ENCODE measurements at regions not wholly inside any gene's neighbourhood (a gene's known extent, or its start where the extent isn't known, plus 50 kb on each side); places are given as distances from the start of the nearest gene placed in this dataset.
"Not testable (repeated sequence)": the region's sequence is repeated elsewhere in the genome, so short reads cannot be mapped to it uniquely, and the experiment has no call there.

- no peak overlapping the region for H3K4me2 ChIP-seq (replicated peaks; ENCODE audit: low read depth, low read length, poor library complexity, severe bottlenecking)
- H3K79me2 ChIP-seq (ENCODE audit: control insufficient read depth, insufficient read depth, low read length) = no peaks in the 10 kb centered on the region
- H3K27ac Mint-ChIP-seq = peak overlapping the region; percentile 56
- intact Hi-C loops (cut with micrococcal nuclease) = loop anchor here (1.0 kb wide), 1 partner anchor 26 kb away; no protein-coding TSS in a partner anchor
- 33% methylated on average over 20 of the region's 31 CpGs for WGBS (ENCODE audit: insufficient coverage)
- no peaks in the 10 kb centered on the region for H3K27me3 Mint-ChIP-seq
- peak; percentile 65 for ATAC-seq (ENCODE audit: low read depth)
- H3K4me1 Mint-ChIP-seq = peaks cover 28% of the 10 kb centered on the region
- H3K4me3 ChIP-seq (ENCODE audit: control extremely low read depth in 1 of 5, extremely low read depth in 1 of 5, insufficient read depth in 1 of 5, low read depth in 2 of 5, low read length in 4 of 5) = peak overlapping the region in 1 of 5 experiments; percentile 17
- no peak overlapping the region for H2AFZ ChIP-seq (ENCODE audit: insufficient read depth, low read depth, low read length, poor library complexity, severe bottlenecking)
- no peak overlapping the region for H3K9ac ChIP-seq (ENCODE audit: low read length)
- H3K4me3 Mint-ChIP-seq = peak overlapping the region; percentile 88
- no peaks in the 10 kb centered on the region for H3K9me3 ChIP-seq (ENCODE audit: control extremely low read depth in 1 of 3, control insufficient read depth in 2 of 3, insufficient read depth in 1 of 3, low read length in 2 of 3)
- no peaks in the 10 kb centered on the region for H4K20me1 ChIP-seq (ENCODE audit: control insufficient read depth, insufficient read depth, low read length, poor library complexity, severe bottlenecking)
- ChIA-PET CTCF (no interaction called here), POLR2A (interaction anchor here (1.1 kb wide), 1 partner anchor 26 kb away, joined by 3 read pairs; no protein-coding TSS in a partner anchor)
- H3K27ac ChIP-seq (ENCODE audit: low read length in 2 of 2) = no peak overlapping the region
- TF ChIP-seq CTCF (IDR thresholded peaks at IDR 0.05) = no peak
- TF ChIP-seq EZH2 (IDR thresholded peaks at IDR 0.05; ENCODE audit: borderline replicate concordance, insufficient read depth, low read depth, low read length, poor library complexity, severe bottlenecking) = no peak
- DNase-seq = peak; percentile 52
- H3K27me3 ChIP-seq (replicated peaks in 1 of 4; ENCODE audit: control extremely low read depth in 1 of 4, control insufficient read depth in 3 of 4, insufficient read depth in 4 of 4, low read length in 3 of 4) = no peaks in the 10 kb centered on the region
- peaks cover 0 to 23% of the 10 kb centered on the region in 2 donors for H3K4me1 ChIP-seq (ENCODE audit: control insufficient read depth in 2 of 2, insufficient read depth in 2 of 2, low read length in 2 of 2)
- no peaks in the 10 kb centered on the region for H3K36me3 ChIP-seq (replicated peaks in 1 of 2; ENCODE audit: control extremely low read depth in 1 of 2, control insufficient read depth in 1 of 2, extremely low read depth in 1 of 2, insufficient read depth in 2 of 2, low read length in 1 of 2)
- no peaks in the 10 kb centered on the region for H3K9me3 Mint-ChIP-seq (ENCODE audit: insufficient read depth)
Measured at GRCh38 chrY:19541475-19542306, 202.8 kb downstream of the KDM5D start.

- H3K9ac ChIP-seq (ENCODE audit: low read length); H4K20me1 ChIP-seq (ENCODE audit: control insufficient read depth, insufficient read depth, low read length, poor library complexity, severe bottlenecking); H3K9me3 Mint-ChIP-seq (ENCODE audit: insufficient read depth); H2AFZ ChIP-seq (ENCODE audit: insufficient read depth, low read depth, low read length, poor library complexity, severe bottlenecking); H3K4me3 ChIP-seq (ENCODE audit: control extremely low read depth in 1 of 5, extremely low read depth in 1 of 5, insufficient read depth in 1 of 5, low read depth in 2 of 5, low read length in 4 of 5); H3K27me3 Mint-ChIP-seq; POLR2A ChIA-PET; H3K27ac Mint-ChIP-seq; H3K79me2 ChIP-seq (ENCODE audit: control insufficient read depth, insufficient read depth, low read length); H3K36me3 ChIP-seq (replicated peaks in 1 of 2; ENCODE audit: control extremely low read depth in 1 of 2, control insufficient read depth in 1 of 2, extremely low read depth in 1 of 2, insufficient read depth in 2 of 2, low read length in 1 of 2); intact Hi-C loops (cut with micrococcal nuclease); ATAC-seq (ENCODE audit: low read depth); CTCF ChIA-PET; H3K9me3 ChIP-seq (ENCODE audit: control extremely low read depth in 1 of 3, control insufficient read depth in 2 of 3, insufficient read depth in 1 of 3, low read length in 2 of 3); H3K4me1 Mint-ChIP-seq; H3K4me1 ChIP-seq (ENCODE audit: control insufficient read depth in 2 of 2, insufficient read depth in 2 of 2, low read length in 2 of 2); H3K27me3 ChIP-seq (replicated peaks in 1 of 4; ENCODE audit: control extremely low read depth in 1 of 4, control insufficient read depth in 3 of 4, insufficient read depth in 4 of 4, low read length in 3 of 4); H3K4me2 ChIP-seq (replicated peaks; ENCODE audit: low read depth, low read length, poor library complexity, severe bottlenecking); H3K4me3 Mint-ChIP-seq; DNase-seq; H3K27ac ChIP-seq (ENCODE audit: low read length in 2 of 2): not testable (repeated sequence)
- 85% methylated on average over 9 of the region's 14 CpGs for WGBS (ENCODE audit: insufficient coverage)
Measured at GRCh38 chrY:19535697-19536096, 208.8 kb downstream of the KDM5D start.
